Hematopoietic multipotent progenitor cell treated with erythropoietin and hydrocortisone succinate and interleukin-3 and kit ligand, for 8 days (in vitro differentiated cells): ENCODE measurements at regions not wholly inside any gene's neighbourhood (a gene's known extent, or its start where the extent isn't known, plus 50 kb on each side); places are given as distances from the start of the nearest gene placed in this dataset.

Source experiments
- DNase-seq: peaks from one replicate; pipeline ENCODE4 v3.0.0-alpha.2; 2015

- DNase-seq: no peak
Measured at GRCh38 chr20:19958928-19959327, 58.2 kb upstream of the NAA20 start.

DNA sequence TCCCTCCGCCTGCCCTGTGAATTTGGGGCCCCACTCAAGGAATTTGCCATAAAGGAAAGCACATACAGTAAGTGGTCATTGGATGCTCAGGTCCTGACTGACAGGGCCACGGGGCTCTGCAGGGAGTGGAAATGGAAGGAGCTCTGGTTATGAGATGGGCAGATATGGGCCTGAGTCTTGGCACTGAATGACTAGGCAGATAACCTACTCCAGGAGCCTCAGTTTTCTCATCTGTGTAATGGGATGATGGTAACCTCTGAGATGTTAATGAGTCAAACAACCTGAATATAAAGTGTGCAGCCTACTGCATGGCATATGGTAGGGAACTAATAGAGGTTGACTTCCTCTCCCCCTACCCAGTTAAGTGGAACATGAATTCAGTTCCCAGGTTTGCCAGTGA, 56.4 kb upstream of the NAA20 start:
- DNase-seq: no peak

- no peak for DNase-seq
Measured at GRCh38 chr20:19961293-19961692, 55.9 kb upstream of the NAA20 start.

GRCh38 chr20:19962958-19963357, 54.2 kb upstream of the NAA20 start:
- DNase-seq: no peak

DNA sequence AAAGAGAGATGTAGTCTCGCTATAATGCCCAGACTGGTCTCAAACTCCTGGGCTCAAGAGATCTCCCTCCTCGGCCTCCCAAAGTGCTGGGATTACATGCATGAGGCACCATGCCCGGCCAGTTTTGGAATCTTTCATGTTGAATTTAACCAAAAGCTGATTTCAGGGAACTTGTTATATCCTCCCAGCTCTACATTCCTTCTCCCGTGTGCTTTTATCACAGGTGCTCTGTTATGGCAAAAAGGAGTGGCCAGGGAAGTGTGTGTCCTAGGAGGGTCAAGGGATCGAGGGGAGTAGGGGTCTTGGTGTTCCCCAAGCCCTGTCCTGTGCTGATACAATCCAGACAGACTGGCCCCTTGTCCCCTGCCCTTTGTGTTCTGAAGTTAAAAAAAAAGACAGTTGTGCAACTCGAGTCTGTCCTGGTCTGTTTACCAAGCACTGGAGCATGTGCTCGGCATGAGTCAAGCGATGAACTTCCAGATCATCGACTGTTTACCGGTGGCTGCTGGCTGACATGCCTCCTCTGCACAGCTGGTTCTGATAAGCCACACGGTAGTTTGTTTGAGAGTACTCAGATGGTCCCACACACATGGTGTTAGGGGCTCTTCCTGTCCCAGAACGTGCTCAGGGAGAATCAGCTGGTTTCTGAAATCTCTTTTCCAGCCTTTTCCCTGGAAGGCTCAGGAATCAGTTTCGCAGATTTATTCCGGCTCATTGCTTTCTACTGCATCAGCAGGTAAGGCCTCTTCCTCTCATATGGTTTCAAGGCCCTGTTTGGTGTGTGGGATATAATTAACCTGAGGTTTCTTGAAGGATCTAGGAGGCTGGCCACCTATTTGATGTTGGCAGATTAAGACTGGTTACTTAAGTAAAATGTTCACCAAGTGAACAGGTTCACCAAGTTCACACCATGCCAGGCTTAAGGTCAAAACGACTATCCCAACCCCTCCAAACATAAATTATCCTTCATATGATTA, 52.6 kb upstream of the NAA20 start:
- no peak for DNase-seq

DNA sequence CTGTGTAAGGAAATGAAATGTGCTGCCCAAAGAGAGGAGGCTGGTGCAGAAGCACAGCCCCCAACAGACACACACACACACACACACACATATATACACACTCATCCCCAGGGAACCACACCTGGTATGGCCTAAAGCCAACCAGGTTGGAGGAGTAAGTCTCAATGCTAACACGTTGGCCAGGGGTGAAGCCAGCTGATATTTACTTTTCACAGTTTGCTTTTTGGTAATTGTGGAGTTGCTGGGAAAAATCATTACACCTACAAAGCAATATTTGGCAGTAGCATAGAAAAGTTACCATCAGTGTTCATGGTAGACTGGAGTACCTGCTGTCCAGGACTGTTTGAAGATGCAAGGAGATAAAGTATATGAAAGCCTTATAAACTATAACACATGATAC, 50.3 kb upstream of the NAA20 start:
- DNase-seq: no peak
